GM19023 (cell line): ENCODE measurements at regions not wholly inside any gene's neighbourhood (a gene's known extent, or its start where the extent isn't known, plus 50 kb on each side); places are given as distances from the start of the nearest gene placed in this dataset.
"Not testable (repeated sequence)": the region's sequence is repeated elsewhere in the genome, so short reads cannot be mapped to it uniquely, and the experiment has no call there.

Source experiments
- ATAC-seq: cut with Tn5 transposase; IDR thresholded peaks from one replicate; pipeline ENCODE4 v1.9.1; 2021; ENCODE audit warnings: mild to moderate bottlenecking, moderate library complexity; ENCODE audit not compliant: unreplicated experiment

DNA sequence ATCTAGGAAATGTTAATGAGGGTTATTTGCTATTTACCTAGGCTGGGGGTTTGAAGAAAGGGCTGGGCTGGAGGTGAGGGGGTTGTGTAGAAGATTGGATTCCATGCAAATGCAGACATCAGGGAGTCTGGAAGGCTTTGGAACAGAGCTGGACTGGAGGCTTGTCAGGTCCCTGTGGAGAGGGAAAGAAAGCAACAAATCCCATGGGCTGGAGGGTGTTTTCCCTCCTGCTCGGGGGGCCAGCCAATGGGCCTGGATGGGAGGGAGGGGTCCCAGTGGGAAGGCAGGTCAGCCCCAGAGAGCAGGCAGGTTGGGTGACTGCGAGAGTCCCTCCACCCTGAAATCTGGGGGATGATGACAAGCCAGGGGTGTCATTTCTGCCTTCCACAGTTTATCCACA is 431.8 kb downstream of the RPS24 start:
- no peak for ATAC-seq

DNA sequence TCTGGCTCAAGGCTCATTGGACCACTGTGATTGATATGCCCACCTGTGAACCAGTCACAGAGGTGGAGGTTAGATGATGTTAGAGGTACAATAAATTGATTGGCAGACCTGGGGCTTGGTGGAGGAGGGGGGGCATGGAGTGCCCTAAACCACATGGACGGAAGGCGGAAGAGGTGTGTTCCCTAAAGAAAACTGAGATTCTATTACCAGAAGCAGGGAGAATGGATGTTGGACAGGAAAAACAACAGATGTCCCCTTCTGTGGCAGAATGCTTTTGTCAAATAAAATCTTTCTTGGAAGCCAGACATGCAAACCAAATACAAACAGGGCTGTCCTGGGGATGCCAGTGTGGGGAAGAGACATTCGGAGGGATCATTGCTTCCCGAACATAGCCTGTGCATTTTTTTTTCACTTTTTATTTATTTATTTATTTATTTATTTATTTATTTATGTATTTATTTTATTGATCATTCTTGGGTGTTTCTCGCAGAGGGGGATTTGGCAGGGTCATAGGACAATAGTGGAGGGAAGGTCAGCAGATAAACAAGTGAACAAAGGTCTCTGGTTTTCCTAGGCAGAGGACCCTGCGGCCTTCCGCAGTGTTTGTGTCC is 433.9 kb downstream of the RPS24 start:
- no peak for ATAC-seq

GRCh38 chr10:78468731-78469130 is 435.1 kb downstream of the RPS24 start:
- not testable (repeated sequence) for ATAC-seq

DNA sequence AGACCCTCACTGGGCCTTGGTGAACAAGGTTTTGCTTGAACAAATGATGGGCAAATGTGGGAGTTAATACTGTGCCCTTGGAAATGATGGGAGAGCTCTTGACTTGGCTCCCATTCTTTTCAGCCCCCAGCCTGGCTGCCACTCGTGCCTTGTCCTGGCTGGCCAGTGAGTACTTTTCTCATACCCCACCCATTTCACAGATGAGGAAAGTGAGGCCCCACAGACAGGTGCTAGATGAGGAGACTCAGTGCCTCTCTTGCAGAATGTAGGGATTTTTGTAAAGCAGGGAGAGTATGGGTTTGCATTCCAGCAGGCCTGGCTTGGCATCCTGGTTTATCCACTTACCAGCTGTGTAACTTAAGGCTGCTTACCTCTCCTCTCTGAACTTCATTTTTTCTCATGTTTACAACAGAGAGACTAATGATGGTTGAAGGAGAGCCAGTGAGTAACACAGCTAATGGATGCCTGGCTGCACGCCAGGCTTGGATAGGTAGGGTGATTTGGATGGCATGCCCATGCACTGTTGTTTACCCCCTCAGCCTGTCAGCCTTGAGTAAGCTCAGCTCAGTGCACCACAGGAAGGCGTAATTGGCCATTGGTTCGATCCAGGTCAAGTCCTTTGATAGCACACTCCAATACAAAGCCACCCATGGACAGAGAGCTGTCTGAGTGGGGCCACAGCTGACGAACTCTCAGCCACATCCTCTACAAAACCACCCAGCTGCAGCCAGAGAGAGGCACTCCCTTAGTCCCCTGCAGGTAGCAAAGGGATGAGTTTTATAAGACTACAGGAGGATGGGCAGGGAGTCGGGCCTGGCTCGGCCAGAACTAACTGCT is 436.8 kb downstream of the RPS24 start:
- ATAC-seq: no peak

GRCh38 chr10:78471326-78471722 is 437.7 kb downstream of the RPS24 start:
- no peak for ATAC-seq

DNA sequence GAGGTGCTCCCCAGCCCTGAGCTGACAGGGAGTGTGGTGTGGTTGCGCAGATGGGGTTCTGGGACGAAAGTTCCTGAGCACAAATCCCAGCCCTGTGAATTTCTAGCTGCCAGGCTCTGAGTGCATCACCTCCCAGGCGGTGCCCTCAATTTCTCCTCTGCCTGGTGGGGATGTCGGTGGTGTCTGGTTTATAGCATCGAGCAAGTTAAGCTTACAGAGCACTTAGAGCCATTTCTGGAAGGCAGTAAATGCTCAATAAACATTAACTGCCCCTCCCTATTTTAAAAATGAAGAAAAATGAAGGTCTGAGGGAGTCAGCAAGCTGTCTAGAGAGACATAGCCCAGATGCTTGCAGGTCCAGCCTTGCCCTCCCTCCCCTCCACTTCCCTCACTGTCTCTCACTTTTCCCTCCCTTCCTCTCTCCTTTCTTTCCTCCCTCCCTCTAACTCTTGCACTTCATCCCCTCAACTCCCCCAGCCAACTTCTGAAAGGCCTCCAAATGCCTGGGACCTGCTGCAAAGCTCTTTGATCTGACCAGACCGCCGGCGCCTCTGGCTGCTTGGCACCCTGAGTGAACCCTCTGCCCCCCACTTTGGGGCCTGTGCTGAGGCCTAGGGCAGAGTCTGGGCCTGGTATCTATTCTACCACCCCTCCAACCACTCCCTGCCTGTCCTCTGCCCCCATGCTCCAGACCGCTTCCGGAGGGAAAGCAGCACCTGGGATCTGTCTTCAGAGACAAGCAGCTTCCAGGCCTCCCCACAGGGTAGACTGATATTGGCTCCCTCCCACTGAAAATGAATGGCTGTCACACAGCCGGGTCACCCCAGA is 438.3 kb downstream of the RPS24 start:
- ATAC-seq: no peak

- no peak for ATAC-seq
These were observed 438.9 kb downstream of the RPS24 start for GRCh38 chr10:78472551-78472890.

- ATAC-seq: no peak
These were observed 439.3 kb downstream of the RPS24 start for GRCh38 chr10:78473006-78473405.

- no peak for ATAC-seq
These were observed 441.1 kb downstream of the RPS24 start for GRCh38 chr10:78474743-78475142.

DNA sequence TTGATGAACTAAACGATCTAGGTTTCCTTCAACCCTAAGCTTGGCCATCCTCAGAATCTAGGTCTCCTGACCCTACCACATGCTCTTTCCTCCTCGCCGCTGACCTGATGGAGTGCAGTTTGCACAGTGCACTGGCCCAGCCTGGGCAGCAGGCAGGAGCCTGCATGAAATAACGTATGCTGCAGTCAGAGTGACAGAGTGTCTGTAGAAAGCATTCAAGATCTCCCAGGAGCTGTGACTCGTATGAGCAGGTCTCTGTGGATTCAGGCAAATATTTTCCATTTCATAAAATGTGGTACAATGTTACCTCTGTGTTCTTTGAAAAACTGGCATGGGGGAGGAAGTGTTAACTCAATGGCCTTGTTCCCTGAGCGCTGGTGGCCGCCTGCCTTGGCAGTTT is 441.8 kb downstream of the RPS24 start:
- ATAC-seq: no peak

DNA sequence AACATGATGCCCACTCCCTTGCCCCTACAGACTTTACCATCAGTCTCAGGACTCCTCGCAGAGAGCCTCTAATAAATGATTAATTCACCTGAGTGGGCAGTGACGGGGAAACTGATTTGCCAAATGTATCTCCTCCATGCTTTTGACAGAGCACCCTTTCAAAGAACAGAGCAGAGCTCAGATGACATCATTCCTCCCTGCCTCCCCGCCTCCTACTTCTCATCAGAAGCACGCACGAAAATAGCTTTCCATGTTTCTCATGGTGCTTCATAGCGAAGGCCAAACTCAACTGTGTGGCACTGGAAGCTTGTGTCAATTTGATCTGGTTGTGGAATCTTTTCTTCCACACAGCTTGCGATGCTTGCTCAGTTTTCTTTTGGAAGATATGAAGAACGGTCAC is 442.5 kb downstream of the RPS24 start:
- no peak for ATAC-seq

DNA sequence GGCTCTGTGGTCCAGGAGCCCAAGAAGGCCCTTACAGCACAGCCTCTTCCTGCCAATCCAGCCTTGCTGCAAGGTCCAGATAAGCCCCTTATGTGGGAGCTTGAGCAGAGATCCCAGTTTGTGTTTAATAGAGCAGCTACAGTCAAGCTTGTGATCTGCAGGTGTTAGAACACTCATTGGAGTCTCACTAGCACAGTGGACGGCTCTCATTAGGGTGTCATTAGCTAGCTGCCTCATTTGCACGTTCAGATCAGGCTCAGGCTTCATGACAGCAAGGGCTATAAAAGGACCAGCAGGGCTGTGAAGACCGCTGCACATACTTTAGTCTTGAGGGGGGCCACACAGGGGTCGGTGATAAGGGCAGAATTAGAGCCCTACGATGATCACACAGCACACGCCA is 443.2 kb downstream of the RPS24 start:
- no peak for ATAC-seq

DNA sequence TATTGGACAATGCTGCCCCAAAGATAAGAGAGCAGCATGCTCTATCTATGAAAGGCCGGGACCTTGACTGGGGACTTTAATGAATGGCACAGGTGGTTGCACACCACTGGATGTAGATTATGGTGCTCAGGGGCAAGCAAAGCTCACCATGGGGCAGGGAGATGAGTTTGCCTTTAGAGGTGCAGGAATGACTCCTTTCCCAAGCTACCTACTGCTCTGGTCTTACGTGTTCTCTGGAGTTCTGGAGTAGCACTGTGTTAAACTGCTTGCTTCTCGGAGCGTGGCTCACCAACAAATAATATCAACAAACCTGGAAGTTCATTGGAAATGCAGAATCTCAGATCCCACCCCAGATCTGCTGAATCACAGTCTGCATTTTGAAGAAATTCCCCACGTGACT is 445.3 kb downstream of the RPS24 start:
- ATAC-seq: no peak

DNA sequence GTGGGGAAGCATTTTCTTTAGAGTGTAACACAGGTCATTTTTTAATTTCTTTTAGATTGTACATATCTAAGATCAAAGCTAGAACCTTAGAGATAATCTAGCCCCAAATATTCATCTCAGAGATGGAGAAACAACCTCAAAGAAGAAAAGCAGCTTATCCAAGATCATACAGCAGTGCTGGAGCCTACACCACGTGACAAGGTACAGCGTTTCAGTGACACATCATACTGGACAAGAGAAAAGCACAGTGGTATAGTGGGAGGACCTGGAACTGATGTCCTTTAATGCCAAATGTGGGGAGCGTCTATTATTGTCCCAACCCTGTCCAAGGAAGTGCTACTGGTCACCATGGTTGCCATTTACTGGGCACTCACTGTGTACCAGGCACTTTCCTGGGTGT is 445.8 kb downstream of the RPS24 start:
- ATAC-seq: no peak

DNA sequence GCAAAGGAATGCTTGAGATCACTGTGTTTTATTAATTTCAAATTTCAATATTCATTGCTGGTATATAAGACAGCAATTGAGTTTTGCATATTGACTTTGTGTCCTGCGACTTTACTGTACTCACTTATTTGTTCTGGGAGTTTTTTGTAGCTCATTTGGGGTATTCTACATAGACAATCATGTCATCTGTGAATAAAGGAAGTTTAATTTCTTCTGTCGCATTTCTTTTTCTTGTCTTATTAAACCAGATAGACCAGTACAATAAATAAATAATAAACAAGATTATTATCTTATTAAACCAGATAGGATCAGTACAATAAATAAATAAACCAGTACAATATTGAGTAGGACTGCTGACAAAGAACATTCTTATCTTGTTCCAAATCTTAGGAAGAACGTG is 448.2 kb downstream of the RPS24 start:
- ATAC-seq: no peak

GRCh38 chr10:78483641-78484040 is 450.0 kb downstream of the RPS24 start:
- ATAC-seq: no peak

- ATAC-seq: no peak
These were observed 455.4 kb downstream of the RPS24 start for GRCh38 chr10:78489034-78489433.

DNA sequence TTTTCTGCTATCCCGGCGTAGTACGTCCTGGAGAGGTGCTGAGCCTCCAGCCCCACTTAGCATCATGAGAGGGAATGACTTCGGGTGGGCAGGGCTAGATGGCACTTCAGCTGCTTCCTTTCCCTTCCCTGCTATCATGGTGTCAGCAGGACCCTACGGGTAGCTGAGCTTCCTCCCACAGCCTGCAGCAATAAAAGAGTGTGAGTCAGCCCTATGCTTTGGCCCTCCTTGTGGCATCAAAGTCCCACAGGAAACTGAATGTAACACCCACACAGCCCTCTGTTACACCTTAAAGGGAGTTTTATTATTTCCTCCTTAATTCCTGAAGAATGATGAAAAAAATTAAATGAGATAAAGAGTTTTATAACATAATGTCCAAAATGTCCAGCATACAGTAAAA is 458.1 kb downstream of the RPS24 start:
- no peak for ATAC-seq

- no peak for ATAC-seq
These were observed 458.8 kb downstream of the RPS24 start for GRCh38 chr10:78492424-78492823.

DNA sequence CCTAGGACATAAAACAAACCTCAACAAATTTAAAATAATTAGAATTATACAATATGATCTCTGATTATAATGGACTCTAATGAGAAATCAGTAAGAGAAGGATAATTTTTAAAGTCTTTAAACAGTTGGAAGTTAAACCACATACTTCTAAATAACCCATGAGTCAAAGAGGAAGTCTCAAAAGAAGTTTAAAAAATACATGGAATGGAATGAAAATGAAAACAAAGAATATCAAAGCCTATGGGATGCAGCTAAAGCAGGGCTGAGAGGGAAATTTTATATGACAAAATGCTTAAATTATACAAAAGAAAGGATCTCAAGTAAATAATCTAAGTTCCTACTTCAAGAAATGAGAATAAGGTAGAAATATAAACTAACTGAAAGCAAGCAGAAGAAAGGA is 460.5 kb downstream of the RPS24 start:
- no peak for ATAC-seq

DNA sequence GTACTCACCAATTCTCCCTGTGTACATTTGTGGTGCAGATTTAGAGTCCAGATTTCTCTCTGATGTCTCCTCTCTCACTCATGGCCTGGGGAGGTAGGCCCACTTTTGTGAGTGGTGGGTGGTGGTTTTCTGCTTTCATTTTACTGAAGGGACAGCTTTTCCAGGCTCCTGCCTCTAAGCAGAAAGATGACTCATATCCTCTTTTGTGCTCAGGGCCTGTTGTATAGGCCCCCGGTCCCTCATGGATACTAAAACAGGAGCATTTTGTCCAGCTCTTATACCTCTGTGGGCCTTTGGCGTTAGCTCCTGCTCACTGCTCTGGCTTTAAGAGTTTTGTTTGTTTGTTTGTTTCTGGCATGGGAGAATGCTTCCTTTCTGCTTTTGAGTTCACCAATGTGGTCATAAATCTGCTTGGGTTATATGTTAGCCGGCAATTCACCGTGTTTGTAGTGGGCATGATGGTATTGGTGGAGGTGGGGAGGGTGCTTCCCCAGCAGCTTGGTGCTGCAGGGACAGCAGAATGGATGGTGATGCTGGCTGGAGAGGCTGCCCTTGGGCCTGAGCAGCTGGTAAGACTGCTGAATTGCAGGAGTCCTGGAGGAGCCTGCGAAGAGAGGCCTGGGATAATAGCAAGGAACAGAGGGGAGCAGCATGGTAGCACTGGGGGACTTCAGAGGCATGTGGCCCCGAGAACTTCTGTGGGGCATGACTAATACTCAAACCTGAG is 468.7 kb downstream of the RPS24 start:
- ATAC-seq: no peak
